Type B pancreatic cell (in vitro differentiated cells): ENCODE measurements at regions not wholly inside any gene's neighbourhood (a gene's known extent, or its start where the extent isn't known, plus 50 kb on each side); places are given as distances from the start of the nearest gene placed in this dataset.

Source experiments
- DNase-seq: peaks from one replicate; pipeline ENCODE4 v3.0.0; 2021; ENCODE audit warnings: mixed read lengths; ENCODE audit not compliant: unreplicated experiment; ENCODE audit errors: extremely low spot score
- H3K27ac Mint-ChIP-seq: 2 replicates; pipeline ENCODE4 v1.8.0; 2021; ENCODE audit warnings: mild to moderate bottlenecking, mixed read lengths
- H3K27me3 Mint-ChIP-seq: 2 replicates; pipeline ENCODE4 v1.8.0; 2021; ENCODE audit warnings: mixed read lengths
- H3K36me3 Mint-ChIP-seq: 2 replicates; pipeline ENCODE4 v1.8.0; 2021; ENCODE audit warnings: mixed read lengths
- H3K4me1 Mint-ChIP-seq: one replicate; pipeline ENCODE4 v1.8.0; 2021; ENCODE audit warnings: mixed read lengths; ENCODE audit not compliant: unreplicated experiment
- H3K4me3 Mint-ChIP-seq: 2 replicates; pipeline ENCODE4 v1.8.0; 2021; ENCODE audit warnings: mild to moderate bottlenecking, mixed read lengths
- H3K9me3 Mint-ChIP-seq: 2 replicates; pipeline ENCODE4 v1.8.0; 2021; ENCODE audit warnings: mixed read lengths
- TF ChIP-seq, protein P1 (sequence below): fragments of 200-600 bp; sonication (generic); conservative IDR thresholded peaks from 2 replicates; pipeline ENCODE4 v1.5.0; 2021; ENCODE audit warnings: antibody characterized with exemption, mild to moderate bottlenecking

GRCh38 chr4:170231377-170231776 is 141.6 kb upstream of the AADAT start:
- Mint-ChIP-seq H3K4me3 (no peak overlapping the region), H3K27ac (no peak overlapping the region), H3K9me3 (no peaks in the 10 kb centered on the region), H3K27me3 (no peaks in the 10 kb centered on the region), H3K4me1 (no peaks in the 10 kb centered on the region), H3K36me3 (no peaks in the 10 kb centered on the region)
- TF ChIP-seq, protein P1, sequence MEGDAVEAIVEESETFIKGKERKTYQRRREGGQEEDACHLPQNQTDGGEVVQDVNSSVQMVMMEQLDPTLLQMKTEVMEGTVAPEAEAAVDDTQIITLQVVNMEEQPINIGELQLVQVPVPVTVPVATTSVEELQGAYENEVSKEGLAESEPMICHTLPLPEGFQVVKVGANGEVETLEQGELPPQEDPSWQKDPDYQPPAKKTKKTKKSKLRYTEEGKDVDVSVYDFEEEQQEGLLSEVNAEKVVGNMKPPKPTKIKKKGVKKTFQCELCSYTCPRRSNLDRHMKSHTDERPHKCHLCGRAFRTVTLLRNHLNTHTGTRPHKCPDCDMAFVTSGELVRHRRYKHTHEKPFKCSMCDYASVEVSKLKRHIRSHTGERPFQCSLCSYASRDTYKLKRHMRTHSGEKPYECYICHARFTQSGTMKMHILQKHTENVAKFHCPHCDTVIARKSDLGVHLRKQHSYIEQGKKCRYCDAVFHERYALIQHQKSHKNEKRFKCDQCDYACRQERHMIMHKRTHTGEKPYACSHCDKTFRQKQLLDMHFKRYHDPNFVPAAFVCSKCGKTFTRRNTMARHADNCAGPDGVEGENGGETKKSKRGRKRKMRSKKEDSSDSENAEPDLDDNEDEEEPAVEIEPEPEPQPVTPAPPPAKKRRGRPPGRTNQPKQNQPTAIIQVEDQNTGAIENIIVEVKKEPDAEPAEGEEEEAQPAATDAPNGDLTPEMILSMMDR = no peak
- DNase-seq = no peak

GRCh38 chr4:170230242-170230641 is 140.5 kb upstream of the AADAT start:
- Mint-ChIP-seq H3K27ac (no peak overlapping the region), H3K9me3 (no peaks in the 10 kb centered on the region), H3K27me3 (no peaks in the 10 kb centered on the region), H3K4me1 (no peaks in the 10 kb centered on the region), H3K4me3 (no peak overlapping the region), H3K36me3 (no peaks in the 10 kb centered on the region)
- TF ChIP-seq, protein P1 = no peak
- no peak for DNase-seq

- Mint-ChIP-seq H3K36me3 (no peaks in the 10 kb centered on the region), H3K4me3 (no peak overlapping the region), H3K9me3 (no peaks in the 10 kb centered on the region), H3K27ac (no peak overlapping the region), H3K27me3 (no peaks in the 10 kb centered on the region), H3K4me1 (no peaks in the 10 kb centered on the region)
- TF ChIP-seq, protein P1 = no peak
- DNase-seq = no peak
These were observed 139.2 kb upstream of the AADAT start for GRCh38 chr4:170229006-170229405.

DNA sequence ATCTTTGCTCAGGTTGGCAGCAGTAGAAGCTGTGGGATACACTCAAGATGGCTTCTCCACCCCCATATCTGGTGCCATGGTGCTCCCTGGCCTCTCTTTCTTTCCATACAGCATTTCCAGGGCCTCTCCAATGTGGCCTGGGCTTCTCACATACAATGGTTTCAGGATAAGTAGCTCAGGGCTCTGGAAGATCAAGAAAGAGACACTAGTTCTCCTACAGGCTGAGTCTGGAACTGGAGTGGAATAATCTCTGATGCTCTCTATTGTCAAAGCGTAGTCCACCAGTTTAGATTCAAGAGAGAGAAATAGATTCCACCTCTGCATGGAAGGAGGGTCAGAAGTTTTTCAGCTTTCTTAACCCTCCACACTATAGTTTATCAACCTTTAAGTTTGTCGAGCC is 138.2 kb upstream of the AADAT start:
- H3K27ac Mint-ChIP-seq = no peak overlapping the region
- H3K27me3 Mint-ChIP-seq = no peaks in the 10 kb centered on the region
- no peaks in the 10 kb centered on the region for H3K36me3 Mint-ChIP-seq

DNA sequence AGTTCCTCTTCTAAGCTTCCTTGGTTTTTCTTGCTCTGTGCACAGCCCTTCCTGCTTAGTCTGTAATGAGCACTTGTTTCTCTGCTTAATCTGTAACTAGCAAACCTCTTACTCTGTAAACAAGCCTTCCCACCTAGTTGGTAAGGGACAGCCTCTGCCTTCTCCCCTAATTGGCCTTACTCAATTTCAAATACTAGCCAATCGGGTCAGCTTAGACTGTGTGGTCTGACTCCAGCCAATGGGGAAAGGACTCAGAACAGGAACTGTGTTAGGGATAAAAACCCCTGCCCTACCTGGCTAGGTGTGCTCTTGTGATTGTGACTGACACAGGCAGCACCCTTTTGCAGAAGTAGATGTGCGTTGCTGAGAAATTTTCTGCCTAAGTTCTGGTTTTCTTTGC is 136.5 kb upstream of the AADAT start:
- H3K27ac Mint-ChIP-seq = no peak overlapping the region
- no peak for DNase-seq
- H3K4me1 Mint-ChIP-seq = no peaks in the 10 kb centered on the region
- TF ChIP-seq, protein P1 = no peak
- no peaks in the 10 kb centered on the region for H3K36me3 Mint-ChIP-seq
- H3K27me3 Mint-ChIP-seq = no peaks in the 10 kb centered on the region
- no peaks in the 10 kb centered on the region for H3K9me3 Mint-ChIP-seq
- H3K4me3 Mint-ChIP-seq = no peak overlapping the region

More for the DNA sequence above, 138.2 kb upstream of the AADAT start:
- no peak overlapping the region for H3K4me3 Mint-ChIP-seq
- no peak for DNase-seq
- no peaks in the 10 kb centered on the region for H3K9me3 Mint-ChIP-seq
- H3K4me1 Mint-ChIP-seq = no peaks in the 10 kb centered on the region
- TF ChIP-seq, protein P1 = peak; percentile 54

DNA sequence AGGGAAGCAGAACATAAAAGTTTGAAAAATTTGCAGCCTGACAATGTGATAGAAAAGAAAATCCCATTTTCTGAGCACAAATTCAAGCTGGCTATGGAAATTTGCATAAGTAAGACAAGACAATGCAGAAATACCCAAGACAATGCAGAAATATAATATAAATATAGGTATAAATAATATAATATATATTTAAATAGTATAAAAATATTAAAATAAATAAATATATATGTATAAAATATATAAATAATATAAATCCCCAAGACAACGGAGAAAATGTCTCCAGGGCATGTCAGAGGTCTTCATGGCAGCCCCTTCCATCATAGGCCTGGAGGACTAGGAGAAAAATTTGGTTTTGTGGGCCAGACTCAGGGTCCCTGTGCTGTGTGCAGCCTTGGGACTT is 125.0 kb upstream of the AADAT start:
- peaks cover 3% of the 10 kb centered on the region for H3K27me3 Mint-ChIP-seq
- peaks cover 8% of the 10 kb centered on the region for H3K9me3 Mint-ChIP-seq
- H3K36me3 Mint-ChIP-seq = no peaks in the 10 kb centered on the region
- DNase-seq = no peak
- TF ChIP-seq, protein P1 = no peak
- H3K4me3 Mint-ChIP-seq = no peak overlapping the region
- no peaks in the 10 kb centered on the region for H3K4me1 Mint-ChIP-seq
- no peak overlapping the region for H3K27ac Mint-ChIP-seq
